ENCODE measurements at regions not wholly inside any gene's neighbourhood (a gene's known extent, or its start where the extent isn't known, plus 50 kb on each side); places are given as distances from the start of the nearest gene placed in this dataset.

- Histone ChIP-seq H2AFZ (no peak overlapping the region), H3K79me2 (no peaks in the 10 kb centered on the region), H3K36me3 (replicated peaks; ENCODE audit: insufficient read depth, low read depth) (no peaks in the 10 kb centered on the region), H3K27ac (no peak overlapping the region), H4K20me1 (ENCODE audit: insufficient read depth, poor library complexity, severe bottlenecking) (no peaks in the 10 kb centered on the region), H3K4me1 (ENCODE audit: insufficient read depth) (no peaks in the 10 kb centered on the region), H3K27me3 (no peaks in the 10 kb centered on the region), H3K4me2 (no peak overlapping the region), H3K9me2 (replicated peaks; ENCODE audit: insufficient read depth) (no peaks in the 10 kb centered on the region), H3K4me3 (no peak overlapping the region), H3K9me3 (ENCODE audit: low read depth) (no peaks in the 10 kb centered on the region)
- TF ChIP-seq CTCF (IDR thresholded peaks at IDR 0.05; ENCODE audit: poor library complexity), result no peak
- TF ChIP-seq EZH2phosphoT487 (IDR thresholded peaks at IDR 0.05; ENCODE audit: low read depth, severe bottlenecking, unreplicated experiment), result no peak
- no peak for TF ChIP-seq EZH2 (IDR thresholded peaks at IDR 0.05; ENCODE audit: borderline replicate concordance)
- WGBS (ENCODE audit: low lambda C conversion rate, missing lambda C conversion rate), result 95% methylated on average over 3 of the region's 3 CpGs
- DNase-seq (ENCODE audit: low spot score), result no peak
Measured at GRCh38 chr13:40465015-40465390, 201.4 kb downstream of the FOXO1 start.

GRCh38 chr13:40466272-40466671, 200.2 kb downstream of the FOXO1 start:
- H3K4me3 ChIP-seq, result no peak overlapping the region
- no peaks in the 10 kb centered on the region for H3K4me1 ChIP-seq (ENCODE audit: insufficient read depth)
- H2AFZ ChIP-seq, result no peak overlapping the region
- no peaks in the 10 kb centered on the region for H4K20me1 ChIP-seq (ENCODE audit: insufficient read depth, poor library complexity, severe bottlenecking)
- H3K79me2 ChIP-seq, result no peaks in the 10 kb centered on the region
- H3K4me2 ChIP-seq, result no peak overlapping the region
- no peaks in the 10 kb centered on the region for H3K27me3 ChIP-seq
- no peak for DNase-seq (ENCODE audit: low spot score)
- 94% methylated on average over 6 of the region's 6 CpGs for WGBS (ENCODE audit: low lambda C conversion rate, missing lambda C conversion rate)
- no peaks in the 10 kb centered on the region for H3K36me3 ChIP-seq (replicated peaks; ENCODE audit: insufficient read depth, low read depth)
- no peak for TF ChIP-seq EZH2phosphoT487 (IDR thresholded peaks at IDR 0.05; ENCODE audit: low read depth, severe bottlenecking, unreplicated experiment)
- TF ChIP-seq EZH2 (IDR thresholded peaks at IDR 0.05; ENCODE audit: borderline replicate concordance), result no peak
- TF ChIP-seq CTCF (IDR thresholded peaks at IDR 0.05; ENCODE audit: poor library complexity), result no peak
- H3K27ac ChIP-seq, result no peak overlapping the region
- no peaks in the 10 kb centered on the region for H3K9me3 ChIP-seq (ENCODE audit: low read depth)
- H3K9me2 ChIP-seq (replicated peaks; ENCODE audit: insufficient read depth), result no peaks in the 10 kb centered on the region

- Histone ChIP-seq H3K9me3 (ENCODE audit: low read depth) (no peaks in the 10 kb centered on the region), H2AFZ (no peak overlapping the region), H4K20me1 (ENCODE audit: insufficient read depth, poor library complexity, severe bottlenecking) (no peaks in the 10 kb centered on the region), H3K79me2 (no peaks in the 10 kb centered on the region), H3K36me3 (replicated peaks; ENCODE audit: insufficient read depth, low read depth) (no peaks in the 10 kb centered on the region), H3K9me2 (replicated peaks; ENCODE audit: insufficient read depth) (no peaks in the 10 kb centered on the region), H3K4me2 (no peak overlapping the region), H3K4me3 (no peak overlapping the region), H3K4me1 (ENCODE audit: insufficient read depth) (no peaks in the 10 kb centered on the region), H3K27ac (no peak overlapping the region), H3K27me3 (no peaks in the 10 kb centered on the region)
- WGBS (ENCODE audit: low lambda C conversion rate, missing lambda C conversion rate), result 91% methylated on average over 2 of the region's 2 CpGs
- no peak for DNase-seq (ENCODE audit: low spot score)
- TF ChIP-seq CTCF (IDR thresholded peaks at IDR 0.05; ENCODE audit: poor library complexity) (no peak), EZH2 (IDR thresholded peaks at IDR 0.05; ENCODE audit: borderline replicate concordance) (no peak), EZH2phosphoT487 (IDR thresholded peaks at IDR 0.05; ENCODE audit: low read depth, severe bottlenecking, unreplicated experiment) (no peak)
Measured at GRCh38 chr13:40468227-40468838, 198.1 kb downstream of the FOXO1 start.
